HG03103 (cell line): ENCODE measurements at regions not wholly inside any gene's neighbourhood (a gene's known extent, or its start where the extent isn't known, plus 50 kb on each side); places are given as distances from the start of the nearest gene placed in this dataset.

Experiments
- ATAC-seq: cut with Tn5 transposase; IDR thresholded peaks from one replicate; pipeline ENCODE4 v1.9.1; 2021; ENCODE audit warnings: low read depth; ENCODE audit not compliant: unreplicated experiment

DNA sequence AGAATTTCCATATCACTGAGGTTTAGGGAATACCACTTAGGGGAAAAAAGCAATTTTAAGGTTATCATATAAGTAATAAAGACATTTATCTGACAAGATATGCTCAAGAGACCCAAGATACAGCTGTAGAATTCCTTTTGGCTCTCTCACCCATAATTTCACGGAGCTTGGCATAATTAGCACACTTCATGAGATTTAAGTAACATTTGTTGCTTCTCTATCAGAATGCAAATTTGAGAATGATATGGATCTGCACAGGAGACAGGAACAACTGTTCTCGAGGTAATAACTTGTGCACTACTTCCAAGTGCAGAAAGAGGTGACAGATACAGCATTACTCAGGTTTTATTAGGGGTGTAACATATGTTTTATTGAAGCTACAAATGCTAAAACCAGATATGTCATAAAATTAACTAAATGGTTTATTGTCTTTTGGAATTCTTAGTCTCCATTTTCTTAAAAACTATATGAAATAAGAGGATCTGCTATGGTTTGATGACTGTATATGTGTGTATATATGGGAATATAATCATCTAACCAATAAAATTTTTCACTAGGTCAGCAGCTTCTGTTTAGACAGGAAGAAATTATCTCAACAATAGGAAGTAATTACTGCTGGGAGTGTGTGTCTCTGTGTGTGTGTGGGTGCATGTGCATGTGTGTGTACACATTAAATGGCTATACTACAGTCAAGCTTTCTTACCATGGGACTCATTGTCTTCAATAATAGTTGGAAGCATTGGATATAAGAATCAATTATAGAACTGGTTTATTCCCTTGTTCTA is 401.3 kb downstream of the PCDH17 start:
- ATAC-seq = no peak

DNA sequence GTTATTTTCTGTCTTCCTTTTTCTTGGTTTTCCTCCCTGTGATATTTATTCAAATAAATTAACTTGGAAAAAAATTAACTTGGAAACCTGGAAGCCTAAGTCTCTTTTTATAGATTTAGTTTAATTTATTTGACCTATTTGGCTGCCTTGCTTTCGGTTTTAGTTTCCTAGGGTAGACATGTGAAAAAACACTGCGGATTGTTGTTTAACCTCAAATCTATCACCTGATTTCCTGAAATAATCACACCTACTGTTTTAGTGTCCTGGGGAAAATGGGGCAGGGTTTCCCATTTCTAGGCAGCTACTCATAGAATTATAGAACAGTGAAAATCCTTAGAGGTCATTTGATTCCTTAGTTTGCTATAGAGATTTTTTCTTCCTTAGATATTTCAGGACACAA is 412.4 kb downstream of the PCDH17 start:
- ATAC-seq = no peak

DNA sequence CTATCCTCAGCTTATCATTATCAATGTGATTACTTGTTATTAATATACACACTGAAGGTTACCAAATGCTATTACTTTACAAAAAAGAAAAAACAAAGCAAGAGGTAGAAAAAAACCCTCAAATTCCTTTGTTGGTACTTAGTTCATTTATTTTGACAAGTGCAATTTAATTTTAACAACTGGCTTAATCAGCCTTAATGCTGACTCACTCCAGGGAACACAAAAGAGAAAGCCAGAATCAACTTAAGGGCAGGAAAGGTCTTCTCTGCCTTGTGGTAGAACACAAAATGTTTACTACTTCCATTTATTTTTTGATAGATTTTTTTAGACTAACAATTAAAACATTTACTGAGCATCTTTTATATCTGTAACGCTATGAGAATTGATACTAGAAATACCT is 417.1 kb downstream of the PCDH17 start:
- no peak for ATAC-seq

DNA sequence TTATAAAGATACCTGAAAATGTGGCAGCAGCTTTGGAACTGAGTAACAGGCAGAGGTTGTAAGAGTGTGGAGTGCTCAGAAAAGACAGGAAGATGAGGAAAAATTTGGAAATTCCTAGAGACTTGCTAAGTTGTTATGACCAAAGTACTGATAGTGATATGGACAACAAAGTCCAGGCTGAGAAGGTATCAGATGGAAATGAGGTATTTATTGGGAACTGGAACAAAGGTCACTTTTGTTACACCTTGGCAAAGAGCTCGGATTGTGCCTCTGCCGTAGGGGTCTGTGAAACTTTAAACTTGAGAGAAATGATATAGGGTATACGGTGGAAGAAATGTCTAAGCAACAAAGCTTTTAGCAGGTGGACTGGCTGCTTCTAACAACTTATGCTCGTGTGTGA is 419.9 kb downstream of the PCDH17 start:
- no peak for ATAC-seq

- ATAC-seq = no peak
Observed at GRCh38 chr13:58051807-58052375, 420.3 kb downstream of the PCDH17 start.

DNA sequence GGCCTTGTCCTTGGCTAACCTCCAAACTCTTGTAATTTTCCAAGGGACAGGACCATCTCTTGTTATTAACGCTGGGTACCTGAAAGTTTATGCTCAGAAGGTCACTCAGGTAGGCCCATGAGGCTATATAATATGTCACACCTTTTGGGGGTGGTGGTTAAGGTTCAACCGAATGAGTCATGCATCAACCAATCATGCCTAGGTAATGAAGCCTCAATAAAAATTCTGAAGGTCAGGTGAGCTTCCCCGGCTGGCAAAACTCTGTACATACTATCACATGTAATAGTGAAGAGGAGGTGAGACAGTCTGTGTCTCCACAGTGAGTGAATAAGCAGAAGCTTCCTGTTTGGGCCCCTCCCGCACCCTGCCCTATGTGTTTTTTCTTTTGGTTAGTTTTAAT is 424.9 kb downstream of the PCDH17 start:
- no peak for ATAC-seq

DNA sequence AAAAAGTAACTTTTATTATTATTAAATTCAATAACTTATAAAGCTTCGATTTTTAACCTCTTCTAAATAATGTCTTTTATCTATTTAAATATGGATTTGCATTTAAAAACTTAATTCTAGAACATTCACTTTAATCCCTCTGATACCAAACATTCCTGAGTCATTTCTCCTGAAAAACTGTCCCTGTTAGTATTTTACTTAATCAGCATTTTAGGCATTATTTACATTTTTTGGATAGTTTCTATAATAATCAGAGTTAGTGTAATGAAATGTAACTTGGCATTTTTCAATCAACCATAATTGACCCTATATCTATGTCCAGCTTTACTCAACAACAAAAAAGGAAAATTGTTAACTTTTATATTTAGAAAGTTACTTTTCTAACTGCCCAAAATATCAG is 428.1 kb downstream of the PCDH17 start:
- no peak for ATAC-seq

DNA sequence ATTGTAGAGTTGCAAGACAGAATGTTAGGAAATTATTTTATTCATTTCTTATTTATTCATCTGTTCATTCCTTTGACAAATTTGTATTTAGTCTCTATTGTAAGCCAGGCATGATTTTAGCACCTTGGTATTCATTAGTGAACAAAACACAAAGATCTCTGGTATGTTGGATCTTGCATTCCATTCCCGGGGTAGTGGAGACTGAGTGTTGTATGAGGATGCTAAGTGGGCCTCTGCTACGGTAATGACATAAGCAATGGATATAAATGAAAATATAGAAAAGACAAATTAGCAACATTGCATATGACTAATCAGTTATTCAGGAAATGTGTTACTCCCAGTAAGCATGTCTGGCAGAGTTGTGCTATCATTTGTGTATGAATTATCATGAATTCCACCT is 449.3 kb downstream of the PCDH17 start:
- ATAC-seq = no peak

GRCh38 chr13:58081301-58081820 is 449.8 kb downstream of the PCDH17 start:
- ATAC-seq = no peak

GRCh38 chr13:58083064-58083463 is 451.5 kb downstream of the PCDH17 start:
- ATAC-seq = no peak

GRCh38 chr13:58085274-58085673 is 453.7 kb downstream of the PCDH17 start:
- no peak for ATAC-seq

- ATAC-seq = no peak
Observed at GRCh38 chr13:58085819-58086218, 454.3 kb downstream of the PCDH17 start.

DNA sequence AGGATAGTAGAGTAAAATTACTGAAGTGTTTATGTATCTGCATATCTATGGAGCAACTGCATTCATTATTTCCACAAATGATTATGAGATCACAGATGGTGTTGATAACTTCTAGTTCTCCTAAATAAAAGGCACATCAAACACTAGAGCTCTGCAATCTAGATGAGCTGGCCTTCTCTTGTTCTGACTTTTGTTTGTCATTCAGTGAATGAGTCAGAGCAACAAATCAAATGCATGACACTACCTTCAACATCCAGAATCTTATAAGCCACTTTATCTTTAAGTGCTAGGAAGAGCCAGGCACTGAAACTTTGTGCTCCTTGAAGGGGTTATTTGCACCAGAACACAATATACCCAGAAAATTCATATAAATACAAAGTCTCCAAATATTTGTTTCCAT is 456.0 kb downstream of the PCDH17 start:
- ATAC-seq = no peak

GRCh38 chr13:58093394-58093793 is 461.9 kb downstream of the PCDH17 start:
- ATAC-seq = no peak

- ATAC-seq = no peak
Observed at GRCh38 chr13:58097831-58098230, 466.3 kb downstream of the PCDH17 start.

GRCh38 chr13:58119351-58119750 is 487.8 kb downstream of the PCDH17 start:
- no peak for ATAC-seq

DNA sequence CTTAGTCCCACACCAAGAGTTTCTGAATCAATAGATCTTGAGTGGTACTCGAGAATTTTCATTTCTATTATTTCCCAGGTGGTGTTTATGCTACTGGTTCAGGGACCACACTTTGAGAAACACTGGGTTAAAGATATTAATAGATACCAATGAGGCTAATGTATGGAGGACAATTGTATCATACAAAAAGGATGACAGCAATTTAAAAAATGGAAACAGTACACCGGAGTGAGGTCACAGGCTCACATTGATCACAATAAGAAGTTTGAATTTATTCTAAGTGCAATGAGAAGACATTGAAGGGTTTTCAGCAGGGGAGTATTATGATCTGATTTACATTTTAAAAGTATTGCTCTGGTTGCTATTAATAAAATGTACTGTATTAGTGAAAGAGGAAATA is 488.3 kb downstream of the PCDH17 start:
- no peak for ATAC-seq

DNA sequence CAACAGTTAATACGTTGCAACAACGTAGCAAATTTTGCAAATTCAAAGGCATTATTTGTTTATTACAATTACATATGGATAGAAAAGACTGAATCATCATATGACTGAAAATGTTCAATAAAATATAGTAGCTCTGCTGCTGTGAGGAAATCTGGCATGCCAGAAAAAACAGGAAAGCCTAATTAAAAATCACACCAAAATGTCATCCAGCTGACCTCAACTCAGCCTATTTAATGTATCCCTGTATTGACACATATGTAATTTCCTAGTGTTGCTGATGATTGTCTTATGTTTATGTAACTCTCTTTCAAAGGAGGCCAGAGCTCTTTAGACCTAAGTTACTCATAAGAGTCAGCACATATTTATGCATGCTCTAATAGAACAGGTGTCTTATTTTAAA is 495.0 kb downstream of the PCDH17 start:
- no peak for ATAC-seq

GRCh38 chr13:58134012-58134411 is 502.5 kb downstream of the PCDH17 start:
- ATAC-seq = no peak

- ATAC-seq = no peak
Observed at GRCh38 chr13:58134525-58134924, 503.0 kb downstream of the PCDH17 start.

DNA sequence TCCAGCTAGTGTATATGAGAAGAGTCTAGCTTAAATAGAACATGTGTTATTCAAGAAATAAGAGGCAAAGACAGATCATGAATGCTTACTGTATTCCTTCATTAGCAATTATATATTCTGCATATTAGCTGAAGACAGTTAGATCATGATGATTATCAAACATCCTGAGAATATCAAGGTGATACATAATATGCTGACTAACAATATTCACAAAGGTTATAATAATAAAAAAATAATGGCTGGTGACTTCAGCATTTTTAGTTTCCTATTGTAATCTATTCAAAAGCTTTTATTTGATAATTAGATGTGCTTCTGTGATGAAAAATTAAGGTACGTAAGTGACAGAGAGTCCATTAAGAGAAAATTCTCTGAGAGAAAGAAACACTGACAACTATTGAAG is 511.4 kb downstream of the PCDH17 start:
- ATAC-seq = no peak

GRCh38 chr13:58144616-58145015 is 513.1 kb downstream of the PCDH17 start:
- ATAC-seq = no peak
